GM21423 (cell line): ENCODE measurements at regions not wholly inside any gene's neighbourhood (a gene's known extent, or its start where the extent isn't known, plus 50 kb on each side); places are given as distances from the start of the nearest gene placed in this dataset.

Experiments used
- ATAC-seq: cut with Tn5 transposase; IDR thresholded peaks from one replicate; pipeline ENCODE4 v1.9.1; 2021; ENCODE audit warnings: mild to moderate bottlenecking, moderate library complexity; ENCODE audit not compliant: unreplicated experiment

- no peak for ATAC-seq
Observed at GRCh38 chr7:34269084-34269483, 363.7 kb downstream of the BMPER start.

- ATAC-seq = no peak
Observed at GRCh38 chr7:34275624-34276023, 370.3 kb downstream of the BMPER start.

GRCh38 chr7:34277016-34277802, 371.9 kb downstream of the BMPER start:
- peak; percentile 76 for ATAC-seq

- no peak for ATAC-seq
Observed at GRCh38 chr7:34277803-34278199, 372.5 kb downstream of the BMPER start.

GRCh38 chr7:34281260-34281659, 375.9 kb downstream of the BMPER start:
- no peak for ATAC-seq

GRCh38 chr7:34282271-34282670, 375.7 kb upstream of the NPSR1 start:
- no peak for ATAC-seq

GRCh38 chr7:34296663-34297062, 361.4 kb upstream of the NPSR1 start:
- no peak for ATAC-seq

- ATAC-seq = no peak
Observed at GRCh38 chr7:34298492-34299013, 359.5 kb upstream of the NPSR1 start.

GRCh38 chr7:34299066-34299465, 359.0 kb upstream of the NPSR1 start:
- ATAC-seq = no peak

GRCh38 chr7:34307540-34307939, 350.5 kb upstream of the NPSR1 start:
- no peak for ATAC-seq

- no peak for ATAC-seq
Observed at GRCh38 chr7:34308595-34308994, 349.4 kb upstream of the NPSR1 start.

- no peak for ATAC-seq
Observed at GRCh38 chr7:34309116-34309515, 348.9 kb upstream of the NPSR1 start.

GRCh38 chr7:34309584-34309983, 348.4 kb upstream of the NPSR1 start:
- ATAC-seq = no peak

GRCh38 chr7:34311591-34311990, 346.4 kb upstream of the NPSR1 start:
- no peak for ATAC-seq

- no peak for ATAC-seq
Observed at GRCh38 chr7:34312624-34313023, 345.4 kb upstream of the NPSR1 start.

- no peak for ATAC-seq
Observed at GRCh38 chr7:34313289-34313688, 344.7 kb upstream of the NPSR1 start.

- no peak for ATAC-seq
Observed at GRCh38 chr7:34315032-34315431, 343.0 kb upstream of the NPSR1 start.

GRCh38 chr7:34317039-34317438, 341.0 kb upstream of the NPSR1 start:
- ATAC-seq = no peak

- no peak for ATAC-seq
Observed at GRCh38 chr7:34320412-34320811, 337.6 kb upstream of the NPSR1 start.

- peak; percentile 93 for ATAC-seq
Observed at GRCh38 chr7:34320926-34321661, 336.9 kb upstream of the NPSR1 start.

- ATAC-seq = no peak
Observed at GRCh38 chr7:34322841-34323240, 335.2 kb upstream of the NPSR1 start.

GRCh38 chr7:34327681-34328080, 330.3 kb upstream of the NPSR1 start:
- no peak for ATAC-seq
